K562 (cell line): ENCODE measurements at regions not wholly inside any gene's neighbourhood (a gene's known extent, or its start where the extent isn't known, plus 50 kb on each side); places are given as distances from the start of the nearest gene placed in this dataset.

Source experiments
- ATAC-seq: fragments of 200-7000 bp; cut with Tn5 transposase; 3 replicates; pipeline ENCODE4 v1.9.1; 2020; ENCODE audit warnings: moderate library complexity
- BruUV-seq: library from RNA; stranded (reverse); fragments of 400-500 nt; replicated peaks from 2 replicates; lab custom pipeline; 2021; lab: Mats Ljungman, UMichigan
- CTCF ChIA-PET: fragments of 300-600 bp; formaldehyde crosslinking; extraction: SDS; loops from one replicate; lab custom pipeline; 2021; ENCODE audit warnings: low intra/inter-chr PET ratio; lab: Yijun Ruan, JAX
- POLR2A ChIA-PET: fragments of 300-600, 350-650 bp; sonication (Branson Sonifier 250); formaldehyde crosslinking; extraction: SDS; loops from one replicate; lab custom pipeline; 2021; ENCODE audit warnings: antibody characterized with exemption, inconsistent platforms; lab: Yijun Ruan, JAX
- DNase-seq, 4 experiments: peaks; one replicate each; pipeline versions ENCODE4 v3.0.0 to v3.0.0-alpha.2; 2011 to 2018; ENCODE audit warnings: low spot score in 3 of 4, mixed read lengths in 3 of 4; ENCODE audit errors: extremely low read depth in 1 of 4
- FAIRE-seq: peaks from 2 replicates; lab custom pipeline; 2011; peaks lifted over from hg19 to GRCh38; lab: Jason Lieb, UNC
- H2AFZ ChIP-seq: 2 replicates; pipeline ENCODE4 v1.6.0; 2011; ENCODE audit warnings: low read depth, low read length, control low read depth, inconsistent platforms
- H3K27ac ChIP-seq: fragments of 200-600 bp; 3 replicates; pipeline ENCODE4 v1.8.0; 2011; ENCODE audit warnings: low read depth, mild to moderate bottlenecking, control low read depth, inconsistent platforms, low read length, moderate library complexity, mixed read lengths; ENCODE audit errors: extremely low read depth
- H3K27me3 ChIP-seq, 2 experiments: fragments of 300-600 bp in 1 of 2; 2 replicates in 1 of 2; 3 replicates in 1 of 2; pipeline versions ENCODE4 v1.6.0 to v1.8.0; 2011; ENCODE audit warnings: inconsistent platforms in 2 of 2, low read length in 2 of 2, mild to moderate bottlenecking in 1 of 2, mixed read lengths in 1 of 2, moderate library complexity in 1 of 2; ENCODE audit not compliant: control insufficient read depth in 2 of 2, insufficient read depth in 2 of 2
- H3K36me3 ChIP-seq: fragments of 300-600 bp; 3 replicates; pipeline ENCODE4 v1.8.0; 2011; ENCODE audit warnings: mild to moderate bottlenecking, low read length, inconsistent platforms; ENCODE audit not compliant: control insufficient read depth, insufficient read depth
- H3K4me1 ChIP-seq, 2 experiments: fragments of 200-600 bp in 1 of 2; replicated peaks in 1 of 2; 2 replicates in 1 of 2; 3 replicates in 1 of 2; pipeline versions ENCODE4 v1.5.1 to v1.8.0; 2011; ENCODE audit warnings: inconsistent platforms in 2 of 2, low read length in 2 of 2, mild to moderate bottlenecking in 1 of 2, mixed read lengths in 1 of 2, moderate library complexity in 1 of 2; ENCODE audit not compliant: control insufficient read depth in 2 of 2, insufficient read depth in 2 of 2
- H3K4me2 ChIP-seq: 2 replicates; pipeline ENCODE4 v1.6.1; 2011; ENCODE audit warnings: low read length, control low read depth, inconsistent platforms, mixed read lengths; ENCODE audit not compliant: insufficient read depth
- H3K4me3 ChIP-seq: fragments of 200-600 bp; sonication (generic), shearing (Covaris generic); 2 replicates; pipeline ENCODE4 v1.5.1; 2016; ENCODE audit warnings: control low read depth, inconsistent platforms
- H3K79me2 ChIP-seq: fragments of 200-600 bp; 3 replicates; pipeline ENCODE4 v1.8.0; 2011; ENCODE audit warnings: low read length, inconsistent platforms; ENCODE audit not compliant: control insufficient read depth, insufficient read depth
- H3K9ac ChIP-seq, 2 experiments: 2 replicates each; pipeline versions ENCODE4 v1.6.0 to v1.6.1; 2011; ENCODE audit warnings: low read depth in 2 of 2, low read length in 2 of 2, control low read depth in 1 of 2, inconsistent platforms in 1 of 2, mild to moderate bottlenecking in 1 of 2, mixed read lengths in 1 of 2; ENCODE audit not compliant: insufficient read depth in 1 of 2
- H3K9me1 ChIP-seq: one replicate; pipeline ENCODE4 v1.6.0; 2011; ENCODE audit warnings: inconsistent platforms, mild to moderate bottlenecking, low read length, moderate library complexity; ENCODE audit not compliant: control insufficient read depth, insufficient read depth
- H3K9me3 ChIP-seq: replicated peaks from 2 replicates; pipeline ENCODE4 v1.5.1; 2011; ENCODE audit warnings: low read depth, low read length, inconsistent platforms; ENCODE audit not compliant: control insufficient read depth, insufficient read depth
- H4K20me1 ChIP-seq: replicated peaks from 2 replicates; pipeline ENCODE4 v1.6.1; 2011; ENCODE audit warnings: low read length, inconsistent platforms, mixed read lengths; ENCODE audit not compliant: control insufficient read depth, insufficient read depth
- FOS ChIP-seq: IDR thresholded peaks from 3 replicates; pipeline ENCODE4 v1.6.1; 2011; ENCODE audit not compliant: insufficient read length; ENCODE audit errors: extremely low read depth
- KDM2B ChIP-seq: fragments of 250-450 bp; sonication (Bioruptor Pico); IDR thresholded peaks from 2 replicates; pipeline ENCODE4 v1.8.0; 2021; ENCODE audit warnings: mild to moderate bottlenecking, moderate library complexity
- RBBP5 ChIP-seq: fragments of 200-600 bp; sonication (generic); IDR thresholded peaks from 2 replicates; pipeline ENCODE4 v1.6.1; 2012; ENCODE audit warnings: borderline replicate concordance, mild to moderate bottlenecking, low read length, control low read depth, inconsistent platforms; ENCODE audit not compliant: insufficient read depth, poor library complexity, severe bottlenecking
- SIN3B ChIP-seq: fragments of 450-650 bp; IDR thresholded peaks from 2 replicates; pipeline ENCODE4 v1.6.1; 2017; ENCODE audit warnings: low read depth, mild to moderate bottlenecking, moderate library complexity
- in situ Hi-C: fragments of 300-500 bp; cut with MboI; formaldehyde crosslinking; loops from 4 replicates; pipeline ENCODE4 v1.15.0; 2018; ENCODE audit warnings: inconsistent platforms, mixed read lengths
- intact Hi-C: fragments of 100-400 bp; cut with micrococcal nuclease; formaldehyde crosslinking; loops from 2 replicates; pipeline ENCODE4 v1.14.2; 2022
- TF ChIP-seq, protein P1 (sequence below): fragments of 250-450 bp; sonication (Bioruptor Pico); IDR thresholded peaks from 2 replicates; pipeline ENCODE4 v1.8.0; 2021; ENCODE audit warnings: borderline replicate concordance, mild to moderate bottlenecking, moderate library complexity; ENCODE audit not compliant: poor library complexity, severe bottlenecking
- TF ChIP-seq, protein P2 (sequence below), 3 experiments: fragments of 200-800 bp in 1 of 3; sonication (Bioruptor generic) in 1 of 3; sonication (generic) in 1 of 3; formaldehyde crosslinking in 1 of 3; IDR thresholded peaks; 2 replicates each; pipeline versions ENCODE4 v1.6.1 to v1.8.0; 2016 to 2022; ENCODE audit warnings: mild to moderate bottlenecking in 2 of 3, missing compliant biosample characterization in 2 of 3, missing genetic modification characterization in 2 of 3, missing genetic modification reagents in 1 of 3
- TF ChIP-seq, protein P3 (sequence below): fragments of 250-450 bp; sonication (Bioruptor Pico); IDR thresholded peaks from 2 replicates; pipeline ENCODE4 v1.4.0; 2020

DNA sequence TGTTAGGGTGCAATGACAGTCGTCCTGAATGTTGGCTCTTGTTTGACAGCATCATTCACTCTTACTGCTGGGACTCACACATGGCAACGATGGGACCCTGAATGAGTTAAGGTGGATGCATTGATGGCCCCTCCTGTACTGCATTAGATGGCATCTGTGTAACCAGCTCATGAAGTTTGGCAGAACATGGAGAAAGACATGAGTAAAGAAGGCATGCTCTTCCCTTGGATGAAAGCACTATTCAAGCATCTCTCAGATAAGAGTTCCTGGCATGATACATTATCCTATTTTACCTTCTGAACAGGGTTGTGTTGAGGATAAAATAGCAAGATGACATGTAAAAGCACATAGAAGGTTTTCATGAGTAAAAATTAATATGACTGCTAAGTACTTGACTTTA is 142.2 kb upstream of the GAS1 start (continued):
- TF ChIP-seq KDM2B (CRISPR knock-in tag) (no peak), FOS (no peak), RBBP5 (no peak)

DNA sequence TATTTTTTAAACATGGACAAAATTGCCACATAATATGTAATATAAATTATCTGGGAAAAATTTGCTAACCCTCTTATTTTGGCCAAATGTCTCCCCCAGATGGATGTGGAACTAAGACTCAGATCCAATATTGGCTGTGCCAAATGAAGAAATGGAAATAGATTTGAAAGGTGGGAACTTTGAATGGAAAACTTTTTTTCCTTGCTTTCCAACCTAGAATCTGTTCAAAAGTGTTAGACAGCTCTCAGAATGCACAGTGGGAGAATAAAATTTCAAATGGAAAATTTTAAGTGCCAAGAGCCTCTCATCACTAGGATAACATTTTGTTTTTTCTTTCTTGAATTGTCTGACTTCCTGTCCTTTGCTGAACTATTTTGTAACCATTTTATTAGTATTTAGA is 142.6 kb upstream of the GAS1 start:
- CTCF ChIA-PET, result no interaction called here
- H3K9ac ChIP-seq, result no peak overlapping the region
- H4K20me1 ChIP-seq, result no peaks in the 10 kb centered on the region
- intact Hi-C loops, result no loop called here
- H3K79me2 ChIP-seq, result no peaks in the 10 kb centered on the region
- in situ Hi-C loops, result no loop called here
- H3K9me1 ChIP-seq, result no peaks in the 10 kb centered on the region
- H3K27me3 ChIP-seq, result peaks cover 3 to 9% of the 10 kb centered on the region in 2 experiments; a peak in 3 of 5 replicates
- no peaks in the 10 kb centered on the region for H3K9me3 ChIP-seq
- FAIRE-seq (no peak), DNase-seq (no peak), ATAC-seq (no peak)
- no peaks in the 10 kb centered on the region for H3K36me3 ChIP-seq
- POLR2A ChIA-PET, result no interaction called here
- no peak overlapping the region for H3K27ac ChIP-seq
- H3K4me3 ChIP-seq, result no peak overlapping the region
- no TSS peak for BruUV-seq
- H2AFZ ChIP-seq, result no peak overlapping the region
- no peak overlapping the region for H3K4me2 ChIP-seq
- no peaks in the 10 kb centered on the region; a peak in 1 of 5 replicates for H3K4me1 ChIP-seq
- TF ChIP-seq, protein P1, sequence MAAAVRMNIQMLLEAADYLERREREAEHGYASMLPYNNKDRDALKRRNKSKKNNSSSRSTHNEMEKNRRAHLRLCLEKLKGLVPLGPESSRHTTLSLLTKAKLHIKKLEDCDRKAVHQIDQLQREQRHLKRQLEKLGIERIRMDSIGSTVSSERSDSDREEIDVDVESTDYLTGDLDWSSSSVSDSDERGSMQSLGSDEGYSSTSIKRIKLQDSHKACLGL (CRISPR knock-in tag), result no peak
- TF ChIP-seq, protein P2, sequence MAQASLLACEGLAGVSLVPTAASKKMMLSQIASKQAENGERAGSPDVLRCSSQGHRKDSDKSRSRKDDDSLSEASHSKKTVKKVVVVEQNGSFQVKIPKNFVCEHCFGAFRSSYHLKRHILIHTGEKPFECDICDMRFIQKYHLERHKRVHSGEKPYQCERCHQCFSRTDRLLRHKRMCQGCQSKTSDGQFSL (CRISPR knock-in tag; IDR thresholded peaks at IDR 0.05), result no peak
- TF ChIP-seq, protein P2 (tag; IDR thresholded peaks at IDR 0.05), result no peak
- TF ChIP-seq, protein P3, sequence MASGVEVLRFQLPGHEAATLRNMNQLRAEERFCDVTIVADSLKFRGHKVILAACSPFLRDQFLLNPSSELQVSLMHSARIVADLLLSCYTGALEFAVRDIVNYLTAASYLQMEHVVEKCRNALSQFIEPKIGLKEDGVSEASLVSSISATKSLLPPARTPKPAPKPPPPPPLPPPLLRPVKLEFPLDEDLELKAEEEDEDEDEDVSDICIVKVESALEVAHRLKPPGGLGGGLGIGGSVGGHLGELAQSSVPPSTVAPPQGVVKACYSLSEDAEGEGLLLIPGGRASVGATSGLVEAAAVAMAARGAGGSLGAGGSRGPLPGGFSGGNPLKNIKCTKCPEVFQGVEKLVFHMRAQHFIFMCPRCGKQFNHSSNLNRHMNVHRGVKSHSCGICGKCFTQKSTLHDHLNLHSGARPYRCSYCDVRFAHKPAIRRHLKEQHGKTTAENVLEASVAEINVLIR (CRISPR knock-in tag), result no peak
- TF ChIP-seq SIN3B, result no peak
